HG03196 (cell line): ENCODE measurements at regions not wholly inside any gene's neighbourhood (a gene's known extent, or its start where the extent isn't known, plus 50 kb on each side); places are given as distances from the start of the nearest gene placed in this dataset.

ENCODE experiments used
- ATAC-seq: cut with Tn5 transposase; IDR thresholded peaks from one replicate; pipeline ENCODE4 v1.9.1; 2021; ENCODE audit not compliant: unreplicated experiment

- ATAC-seq = no peak
These were observed 1217.0 kb upstream of the PRKX start for GRCh38 chrX:4930426-4930825.

DNA sequence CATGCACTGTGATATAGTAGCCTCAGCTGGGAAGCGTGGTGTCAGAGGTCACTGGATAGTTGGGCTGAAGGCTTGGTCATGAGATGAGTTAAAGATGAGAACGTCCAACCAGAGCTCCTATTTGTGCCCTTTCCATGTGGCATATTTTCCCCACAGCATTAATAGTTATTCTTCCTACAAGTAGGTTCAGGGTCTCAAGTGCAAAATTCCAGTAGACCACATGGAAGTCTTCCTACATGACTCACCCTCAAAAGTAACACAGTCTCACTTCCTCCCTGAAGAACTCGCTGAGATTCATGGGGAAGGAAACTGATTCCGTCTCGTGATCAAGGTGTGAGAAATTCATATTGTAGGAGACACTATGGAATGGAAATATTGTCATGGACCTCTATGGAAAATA lies 1212.5 kb upstream of the PRKX start:
- ATAC-seq = no peak

DNA sequence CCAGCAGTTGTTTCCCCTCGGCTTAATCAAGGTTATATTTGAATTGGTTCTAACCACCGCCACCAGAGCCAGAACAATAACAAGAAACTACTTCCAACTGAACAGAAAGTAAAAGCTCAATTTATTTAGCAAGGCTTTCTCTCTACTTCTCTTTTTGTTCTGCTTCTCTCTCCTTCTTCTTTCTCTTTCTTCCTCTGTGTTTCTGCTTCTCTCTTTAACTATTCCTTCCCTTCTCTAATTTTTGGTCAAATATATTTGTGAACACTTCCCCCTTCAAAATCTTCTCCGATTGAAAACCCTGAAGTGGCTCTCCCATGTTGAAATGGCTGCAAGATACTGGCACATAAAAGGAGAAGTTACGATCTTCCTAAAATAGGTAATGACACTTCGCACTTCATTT lies 1195.9 kb upstream of the PRKX start:
- ATAC-seq = no peak

DNA sequence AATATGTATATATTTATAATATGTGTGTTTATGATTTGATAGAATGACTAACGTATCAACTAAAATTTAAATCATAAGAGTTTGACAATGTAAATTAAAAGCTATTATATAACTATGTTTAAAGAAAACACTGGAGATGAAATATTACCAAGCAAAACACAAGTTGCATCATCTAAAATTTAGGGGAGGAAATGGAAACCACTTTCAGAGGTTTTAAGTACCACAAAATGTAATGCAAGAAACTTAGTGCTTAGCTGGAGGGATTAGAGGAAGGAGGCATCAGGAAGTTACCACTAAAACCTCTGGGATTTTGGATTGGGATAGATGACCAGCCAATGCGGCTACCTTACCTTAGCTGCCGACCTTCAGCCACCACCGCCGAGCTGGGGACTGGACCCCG lies 1192.1 kb upstream of the PRKX start:
- no peak for ATAC-seq

GRCh38 chrX:4881277-4881676 lies 1167.8 kb upstream of the PRKX start:
- no peak for ATAC-seq

DNA sequence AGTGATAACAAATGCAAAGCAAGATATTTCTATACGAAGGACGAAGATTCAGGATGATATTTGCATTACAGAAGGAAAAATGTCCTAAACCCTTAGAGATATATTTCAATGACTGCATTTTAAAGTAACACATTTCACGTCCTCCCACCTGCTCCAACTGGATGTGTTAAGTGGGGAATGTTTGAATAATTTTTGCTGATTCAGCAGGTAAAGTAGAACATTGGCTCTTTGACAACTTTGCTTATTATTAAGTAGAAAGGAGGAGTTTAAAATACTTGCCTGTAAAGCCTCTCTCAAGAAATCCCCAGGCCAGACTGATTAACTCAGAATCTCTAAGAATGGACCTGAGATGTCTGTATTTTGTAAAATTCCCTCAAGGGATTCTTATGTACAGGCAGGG lies 1165.2 kb upstream of the PRKX start:
- no peak for ATAC-seq

DNA sequence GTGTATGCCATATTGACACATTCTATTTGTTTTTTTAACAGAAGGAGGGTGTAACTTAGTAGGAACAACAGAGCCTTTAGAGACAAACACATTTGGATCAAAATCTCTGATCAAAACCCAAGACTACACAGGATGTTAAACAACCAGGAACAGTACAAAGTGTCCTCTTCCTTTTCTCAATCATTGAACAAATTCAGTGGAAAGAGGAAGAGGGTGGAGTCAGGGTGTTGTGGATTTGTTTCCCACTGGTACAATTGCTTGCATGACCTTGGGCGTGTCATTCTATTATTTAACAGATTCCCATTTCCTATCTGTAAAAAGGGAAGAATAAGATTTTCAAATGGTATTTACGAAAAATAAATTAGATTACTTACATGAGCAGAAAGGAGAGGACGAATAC lies 1162.8 kb upstream of the PRKX start:
- no peak for ATAC-seq

GRCh38 chrX:4851534-4851933 lies 1138.1 kb upstream of the PRKX start:
- ATAC-seq = no peak

DNA sequence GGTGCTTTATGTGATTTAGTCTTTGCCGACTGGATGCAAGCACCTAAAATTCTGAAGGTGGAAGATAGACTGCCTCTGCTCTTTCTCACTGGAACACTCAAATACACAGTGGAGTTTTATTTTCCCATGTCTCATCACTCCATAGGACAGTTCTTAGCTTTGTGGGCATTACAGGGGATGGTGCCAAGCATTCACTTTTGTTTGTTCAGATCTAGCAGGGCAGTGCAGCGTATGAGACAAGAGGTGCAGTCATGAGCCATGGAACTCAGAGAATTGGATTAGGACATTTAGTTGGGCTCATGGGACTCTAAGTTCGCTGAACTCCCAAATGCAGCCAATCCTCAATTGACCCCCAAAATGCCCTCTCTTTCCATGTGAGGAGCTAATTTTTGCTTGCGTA lies 1136.9 kb upstream of the PRKX start:
- no peak for ATAC-seq

DNA sequence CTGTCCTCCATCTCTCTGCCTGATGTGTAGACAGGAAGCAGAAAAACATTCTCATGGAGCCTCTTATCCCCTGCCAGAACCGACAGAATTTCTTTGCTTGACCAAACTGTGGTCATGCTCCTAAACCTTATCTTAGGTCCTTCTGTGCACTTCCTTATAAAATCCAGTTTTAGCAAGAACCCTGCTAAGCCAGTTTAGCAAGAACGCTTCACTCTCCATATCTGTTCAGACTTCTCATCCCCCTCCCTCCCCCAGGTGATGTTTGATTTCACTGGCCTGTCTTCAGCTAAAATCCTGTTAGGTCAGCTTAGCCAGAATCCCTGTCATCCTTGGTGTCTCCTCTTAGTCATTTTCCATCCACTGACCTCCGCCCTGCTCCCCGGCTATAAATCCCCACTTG lies 1130.9 kb upstream of the PRKX start:
- no peak for ATAC-seq

DNA sequence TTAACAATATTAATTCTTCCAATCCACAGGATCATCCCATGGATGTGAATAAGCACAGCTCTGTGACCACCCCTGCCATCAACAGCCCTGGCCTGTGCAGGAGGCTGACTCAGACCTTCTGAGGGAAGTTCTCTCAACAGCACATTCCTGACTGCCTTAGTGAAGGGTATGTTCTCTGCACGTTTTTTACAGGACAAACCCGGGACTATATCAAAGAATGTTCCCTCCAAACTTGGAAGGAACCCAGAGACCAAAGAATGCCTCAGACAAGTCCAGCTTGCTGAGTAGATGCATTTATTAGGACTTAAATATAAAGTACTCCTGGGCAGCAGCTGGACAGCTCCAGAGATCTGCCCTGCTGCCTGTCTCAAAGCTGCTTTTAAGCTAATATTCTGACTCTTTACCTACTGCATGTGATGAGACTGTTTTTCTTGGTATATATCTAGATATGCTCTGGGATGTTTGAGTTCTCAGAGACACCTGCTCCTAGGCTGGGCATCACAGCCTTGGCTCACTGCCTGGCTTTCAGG lies 1127.8 kb upstream of the PRKX start:
- no peak for ATAC-seq

DNA sequence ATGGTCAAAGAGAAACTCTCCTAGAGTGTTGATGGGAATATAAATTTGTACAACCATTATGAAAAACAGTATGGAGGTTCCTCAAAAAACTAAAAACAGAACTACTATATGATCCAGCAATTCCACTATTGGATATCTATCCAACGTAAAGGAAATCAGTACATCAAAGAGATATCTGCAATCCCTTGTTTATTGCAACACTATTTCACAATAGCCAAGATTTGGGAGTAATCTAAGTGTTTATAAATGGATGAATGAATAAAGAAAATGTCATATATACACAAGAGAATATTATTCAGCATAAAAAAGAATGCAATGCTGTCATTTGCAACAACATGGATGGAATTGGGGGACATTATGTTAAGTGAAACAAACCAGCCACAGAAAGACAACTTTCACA lies 1118.1 kb upstream of the PRKX start:
- no peak for ATAC-seq

DNA sequence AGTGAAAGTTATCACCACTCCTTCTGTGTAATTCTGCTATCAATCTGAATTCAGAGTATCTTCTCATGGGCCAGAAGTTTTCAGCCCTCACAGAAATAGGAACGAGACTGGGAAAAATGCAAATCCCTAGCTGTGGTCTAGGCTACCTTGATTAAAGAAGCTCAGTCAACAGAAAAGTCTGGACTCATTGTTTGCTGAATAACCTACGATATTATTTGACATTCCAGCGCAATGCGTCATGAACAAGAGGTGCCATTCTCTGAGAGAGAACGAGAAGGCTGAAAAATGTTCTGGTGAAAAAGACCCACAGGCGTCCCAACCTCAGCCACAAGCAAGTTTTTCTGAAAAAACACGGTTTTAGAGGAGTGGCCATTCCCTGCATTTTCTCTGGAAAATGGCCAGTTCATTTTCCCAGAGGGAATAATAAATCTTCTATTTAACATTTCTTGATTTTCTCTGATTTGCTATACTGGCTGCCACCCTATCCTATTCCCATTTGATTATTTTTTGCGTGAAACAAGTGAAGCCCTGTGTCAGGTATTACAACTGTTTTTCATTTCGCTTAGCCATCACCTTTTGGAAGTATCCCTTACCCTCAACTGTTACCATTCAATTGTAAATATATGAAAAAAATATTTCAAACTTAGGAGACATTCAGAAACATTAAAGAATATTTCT lies 1117.6 kb upstream of the PRKX start:
- no peak for ATAC-seq

DNA sequence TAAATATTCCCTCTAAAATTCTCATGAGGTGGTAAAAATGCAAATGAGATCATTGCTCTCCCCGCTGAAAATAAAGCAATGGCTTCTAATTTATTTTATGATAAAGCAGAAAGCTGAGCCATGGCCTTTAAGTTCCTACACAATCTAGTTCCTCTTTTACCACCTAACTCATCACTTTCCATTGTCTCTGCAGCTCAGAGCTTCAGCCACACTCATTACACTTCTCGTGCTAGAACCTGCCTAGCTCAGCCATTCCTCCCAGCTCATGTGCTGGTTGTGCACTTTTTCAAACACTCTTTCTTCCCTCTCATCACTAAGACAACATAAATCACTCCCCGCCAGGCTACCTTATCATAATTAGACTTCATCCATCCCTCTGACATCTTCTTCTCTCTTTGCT lies 1112.1 kb upstream of the PRKX start:
- ATAC-seq = no peak

- no peak for ATAC-seq
These were observed 1096.1 kb upstream of the PRKX start for GRCh38 chrX:4809571-4809970.

- ATAC-seq = no peak
These were observed 1092.1 kb upstream of the PRKX start for GRCh38 chrX:4805502-4805901.

GRCh38 chrX:4800756-4801155 lies 1087.3 kb upstream of the PRKX start:
- ATAC-seq = no peak

- no peak for ATAC-seq
These were observed 1074.5 kb upstream of the PRKX start for GRCh38 chrX:4787971-4788370.

GRCh38 chrX:4764888-4765287 lies 1051.4 kb upstream of the PRKX start:
- ATAC-seq = no peak

- no peak for ATAC-seq
These were observed 1048.7 kb upstream of the PRKX start for GRCh38 chrX:4762196-4762595.

DNA sequence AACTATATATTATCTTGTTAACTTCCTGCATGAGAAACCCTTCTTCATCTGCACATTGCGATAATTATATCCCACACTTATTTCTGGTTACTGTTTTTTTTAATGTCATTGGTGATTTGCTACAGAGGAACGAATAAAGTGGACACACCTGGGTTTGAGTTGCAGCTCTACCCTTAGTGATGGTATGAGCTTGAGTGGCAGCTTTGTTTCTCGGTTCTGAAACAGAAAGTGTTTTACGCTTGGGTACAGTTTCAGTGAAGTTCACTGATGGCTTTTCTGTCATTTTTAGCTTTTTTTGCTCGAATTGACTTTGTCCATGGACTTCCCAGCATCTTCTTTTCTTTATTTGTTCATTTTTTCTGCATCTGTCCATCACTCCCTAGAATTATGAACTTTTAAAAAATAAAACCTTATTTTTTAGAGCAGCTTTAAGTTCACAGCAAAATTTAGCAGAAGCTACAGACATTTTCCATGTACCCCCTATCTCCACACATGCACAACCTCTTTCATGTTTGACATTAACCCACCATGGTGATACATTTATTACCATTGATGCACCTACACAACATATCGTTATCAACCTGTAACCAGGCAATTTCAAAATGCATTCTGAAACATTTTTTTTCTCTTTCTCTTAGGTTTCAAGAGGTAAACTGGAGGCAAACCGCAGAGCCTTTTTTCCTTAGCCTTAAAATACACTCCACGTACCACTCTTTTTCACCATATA lies 1041.6 kb upstream of the PRKX start:
- ATAC-seq = peak; percentile 87

- no peak for ATAC-seq
These were observed 1027.6 kb upstream of the PRKX start for GRCh38 chrX:4741024-4741423.

DNA sequence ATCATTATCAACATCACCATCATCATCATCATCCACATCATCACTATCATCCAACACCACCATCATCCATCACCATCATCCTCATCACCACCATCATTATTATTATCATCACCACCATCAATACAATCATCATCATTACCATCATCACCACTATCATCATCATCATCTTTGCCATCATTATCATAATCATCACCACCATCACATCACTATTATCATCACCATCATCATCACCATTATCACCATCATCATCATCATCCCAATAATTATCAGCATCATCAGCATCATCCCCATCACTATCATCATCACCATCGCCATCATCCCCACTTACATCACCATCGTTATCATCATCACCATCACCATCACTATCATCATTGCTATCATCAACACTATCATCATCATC lies 1021.9 kb upstream of the PRKX start:
- ATAC-seq = no peak
